WTC11 (cell line): ENCODE measurements at regions not wholly inside any gene's neighbourhood (a gene's known extent, or its start where the extent isn't known, plus 50 kb on each side); places are given as distances from the start of the nearest gene placed in this dataset.

Source experiments
- ATAC-seq: fragments of 200-7000 bp; cut with Tn5 transposase; 2 replicates; pipeline ENCODE4 v1.10.0; 2021; ENCODE audit warnings: mild to moderate bottlenecking, moderate library complexity
- CTCF ChIA-PET: fragments of 300-600 bp; sonication (Branson Sonifier 250); formaldehyde crosslinking; loops from one replicate; lab custom pipeline; 2021; ENCODE audit warnings: antibody characterized with exemption; lab: Charles Lee
- POLR2A ChIA-PET: fragments of 350-600 bp; sonication (Branson Sonifier 250); formaldehyde crosslinking; loops from one replicate; lab custom pipeline; 2021; ENCODE audit warnings: antibody characterized with exemption; lab: Charles Lee
- DNase-seq: peaks from one replicate; pipeline ENCODE4 v3.0.0; 2021; ENCODE audit warnings: low spot score
- H3K27ac Mint-ChIP-seq: 2 replicates; pipeline ENCODE4 v1.8.0; 2021; ENCODE audit warnings: mixed read lengths
- H3K27me3 Mint-ChIP-seq: 2 replicates; pipeline ENCODE4 v1.8.0; 2021; ENCODE audit warnings: low read depth, mild to moderate bottlenecking, moderate library complexity, mixed read lengths
- H3K36me3 Mint-ChIP-seq: 2 replicates; pipeline ENCODE4 v1.8.0; 2021; ENCODE audit warnings: mixed read lengths
- H3K4me1 Mint-ChIP-seq: 2 replicates; pipeline ENCODE4 v1.8.0; 2022; ENCODE audit warnings: mixed read lengths
- H3K4me3 Mint-ChIP-seq: 2 replicates; pipeline ENCODE4 v1.8.0; 2021; ENCODE audit warnings: mild to moderate bottlenecking, moderate library complexity, mixed read lengths
- H3K9me3 Mint-ChIP-seq: 2 replicates; pipeline ENCODE4 v1.8.0; 2021; ENCODE audit warnings: mixed read lengths
- AFF4 ChIP-seq: sonication (generic); formaldehyde crosslinking; IDR thresholded peaks from 2 replicates; pipeline ENCODE4 v1.8.1; 2023; ENCODE audit warnings: mild to moderate bottlenecking, missing genetic modification reagents, borderline replicate concordance
- ATF1 ChIP-seq: sonication (generic); formaldehyde crosslinking; IDR thresholded peaks from 2 replicates; pipeline ENCODE4 v1.8.1; 2023; ENCODE audit warnings: mild to moderate bottlenecking, moderate library complexity, missing genetic modification reagents
- ATF3 ChIP-seq: sonication (generic); formaldehyde crosslinking; conservative IDR thresholded peaks from 2 replicates; pipeline ENCODE4 v1.8.1; 2022; ENCODE audit warnings: mild to moderate bottlenecking, missing genetic modification reagents
- ATF6 ChIP-seq: sonication (generic); formaldehyde crosslinking; IDR thresholded peaks from 2 replicates; pipeline ENCODE4 v1.8.1; 2023; ENCODE audit warnings: mild to moderate bottlenecking, missing genetic modification reagents
- E2F1 ChIP-seq: sonication (generic); formaldehyde crosslinking; IDR thresholded peaks from 2 replicates; pipeline ENCODE4 v1.8.0; 2022; ENCODE audit warnings: mild to moderate bottlenecking, missing genetic modification reagents
- E2F4 ChIP-seq: sonication (generic); formaldehyde crosslinking; IDR thresholded peaks from 2 replicates; pipeline ENCODE4 v1.8.1; 2022; ENCODE audit warnings: low read depth, mild to moderate bottlenecking, moderate library complexity, missing genetic modification reagents, borderline replicate concordance
- ELF4 ChIP-seq: sonication (generic); formaldehyde crosslinking; IDR thresholded peaks from 2 replicates; pipeline ENCODE4 v1.8.1; 2022; ENCODE audit warnings: low read depth, mild to moderate bottlenecking, moderate library complexity, missing genetic modification reagents
- ERG ChIP-seq: fragments of 250-450 bp; sonication (Bioruptor Pico); IDR thresholded peaks from 2 replicates; pipeline ENCODE4 v1.8.0; 2021; ENCODE audit warnings: mild to moderate bottlenecking
- ESRRA ChIP-seq: sonication (generic); formaldehyde crosslinking; IDR thresholded peaks from 2 replicates; pipeline ENCODE4 v1.8.1; 2022; ENCODE audit warnings: mild to moderate bottlenecking, missing genetic modification reagents, borderline replicate concordance
- ETV6 ChIP-seq: sonication (generic); formaldehyde crosslinking; IDR thresholded peaks from 2 replicates; pipeline ENCODE4 v1.8.1; 2022; ENCODE audit warnings: mild to moderate bottlenecking, missing genetic modification reagents
- HMGA2 ChIP-seq: fragments of 250-450 bp; sonication (Bioruptor Pico); IDR thresholded peaks from 2 replicates; pipeline ENCODE4 v1.4.0; 2021; ENCODE audit warnings: mild to moderate bottlenecking, moderate library complexity
- MXD4 ChIP-seq: fragments of 250-450 bp; sonication (Bioruptor Pico); IDR thresholded peaks from 2 replicates; pipeline ENCODE4 v1.8.0; 2021; ENCODE audit warnings: mild to moderate bottlenecking, moderate library complexity, borderline replicate concordance
- NFYB ChIP-seq: sonication (generic); formaldehyde crosslinking; conservative IDR thresholded peaks from 2 replicates; pipeline ENCODE4 v1.8.0; 2022; ENCODE audit warnings: low read depth, missing genetic modification reagents
- NR2C2 ChIP-seq: sonication (generic); formaldehyde crosslinking; IDR thresholded peaks from 2 replicates; pipeline ENCODE4 v1.8.0; 2022; ENCODE audit warnings: mild to moderate bottlenecking, missing genetic modification reagents
- TP53 ChIP-seq: sonication (generic); formaldehyde crosslinking; IDR thresholded peaks from 2 replicates; pipeline ENCODE4 v1.8.1; 2023; ENCODE audit warnings: mild to moderate bottlenecking, missing genetic modification reagents
- ZBTB43 ChIP-seq: sonication (generic); formaldehyde crosslinking; IDR thresholded peaks from 2 replicates; pipeline ENCODE4 v1.8.1; 2023; ENCODE audit warnings: mild to moderate bottlenecking, missing genetic modification reagents
- ZNF138 ChIP-seq: sonication (generic); formaldehyde crosslinking; conservative IDR thresholded peaks from 2 replicates; pipeline ENCODE4 v1.8.1; 2022; ENCODE audit warnings: mild to moderate bottlenecking, moderate library complexity, missing genetic modification reagents
- ZNF219 ChIP-seq: sonication (generic); formaldehyde crosslinking; IDR thresholded peaks from 2 replicates; pipeline ENCODE4 v1.8.0; 2023; ENCODE audit warnings: missing genetic modification reagents, mild to moderate bottlenecking, borderline replicate concordance
- ZNF396 ChIP-seq: fragments of 250-450 bp; sonication (Bioruptor Pico); IDR thresholded peaks from 2 replicates; pipeline ENCODE4 v1.8.0; 2021; ENCODE audit warnings: mild to moderate bottlenecking, moderate library complexity, borderline replicate concordance
- ZNF416 ChIP-seq: fragments of 250-450 bp; sonication (Bioruptor Pico); IDR thresholded peaks from 2 replicates; pipeline ENCODE4 v1.9.0; 2021; ENCODE audit warnings: mild to moderate bottlenecking, inconsistent platforms
- ZNF423 ChIP-seq: fragments of 250-450 bp; sonication (Bioruptor Pico); IDR thresholded peaks from 2 replicates; pipeline ENCODE4 v2.1.2; 2022; ENCODE audit warnings: mild to moderate bottlenecking, moderate library complexity
- ZSCAN18 ChIP-seq: fragments of 250-450 bp; sonication (Bioruptor Pico); IDR thresholded peaks from 2 replicates; pipeline ENCODE4 v2.1.2; 2022; ENCODE audit warnings: mild to moderate bottlenecking, moderate library complexity

- no peak for TF ChIP-seq ELF4 (CRISPR knock-in tag)
- TF ChIP-seq ATF3, result no peak
- TF ChIP-seq TP53 (CRISPR knock-in tag), result no peak
- no peak for TF ChIP-seq ESRRA (CRISPR knock-in tag)
- TF ChIP-seq AFF4 (CRISPR knock-in tag), result no peak
Observed at GRCh38 chr6:113695516-113695915, 161.6 kb upstream of the MARCKS start (continued).

- no peak for ATAC-seq
- TF ChIP-seq ZSCAN18 (CRISPR knock-in tag) (no peak), ATF6 (CRISPR knock-in tag) (no peak), NFYB (CRISPR knock-in tag) (no peak), NR2C2 (CRISPR knock-in tag) (no peak), MXD4 (CRISPR knock-in tag) (no peak), ZNF423 (no peak), E2F1 (CRISPR knock-in tag) (no peak), ETV6 (CRISPR knock-in tag) (no peak), ZNF416 (no peak), HMGA2 (no peak), ZNF138 (no peak), ERG (CRISPR knock-in tag) (no peak), ZBTB43 (CRISPR knock-in tag) (no peak), E2F4 (CRISPR knock-in tag) (no peak), ZNF396 (CRISPR knock-in tag) (no peak), ZNF219 (CRISPR knock-in tag) (no peak), ATF1 (CRISPR knock-in tag) (no peak)
Observed at GRCh38 chr6:113696960-113697359, 160.2 kb upstream of the MARCKS start.

More at GRCh38 chr6:113696960-113697359, 160.2 kb upstream of the MARCKS start:
- H3K27ac Mint-ChIP-seq, result no peak overlapping the region
- ChIA-PET POLR2A (no interaction called here), CTCF (no interaction called here)
- no peak overlapping the region for H3K4me3 Mint-ChIP-seq
- H3K9me3 Mint-ChIP-seq, result no peaks in the 10 kb centered on the region
- H3K36me3 Mint-ChIP-seq, result no peaks in the 10 kb centered on the region
- no peaks in the 10 kb centered on the region for H3K27me3 Mint-ChIP-seq
- H3K4me1 Mint-ChIP-seq, result peaks cover 9% of the 10 kb centered on the region
- no peak for DNase-seq
